GM12892 (cell line): ENCODE measurements at regions not wholly inside any gene's neighbourhood (a gene's known extent, or its start where the extent isn't known, plus 50 kb on each side); places are given as distances from the start of the nearest gene placed in this dataset.
"Not testable (repeated sequence)": the region's sequence is repeated elsewhere in the genome, so short reads cannot be mapped to it uniquely, and the experiment has no call there.

Source experiments
- DNase-seq: peaks from one replicate; pipeline ENCODE4 v3.0.0; 2011; ENCODE audit not compliant: insufficient read length
- FAIRE-seq: peaks from 2 replicates; lab custom pipeline; 2011; peaks lifted over from hg19 to GRCh38; lab: Jason Lieb, UNC
- POLR2A ChIP-seq: IDR thresholded peaks from 2 replicates; pipeline ENCODE4 v1.6.1; 2011; ENCODE audit warnings: low read depth, low read length, control low read depth
- POLR2AphosphoS5 ChIP-seq: IDR thresholded peaks from 2 replicates; pipeline ENCODE4 v1.6.1; 2011; ENCODE audit warnings: low read depth, low read length, control low read depth
- TAF1 ChIP-seq: IDR thresholded peaks from 2 replicates; pipeline ENCODE4 v1.6.1; 2011; ENCODE audit warnings: low read depth, mild to moderate bottlenecking, control low read depth, low read length, borderline replicate concordance

- FAIRE-seq, DNase-seq: not testable (repeated sequence)
These were observed 85.0 kb upstream of the FRG2C start for GRCh38 chr3:75579091-75579490.

- not testable (repeated sequence) for FAIRE-seq, DNase-seq
These were observed 84.6 kb upstream of the FRG2C start for GRCh38 chr3:75579536-75579935.

GRCh38 chr3:75579981-75580782, 83.9 kb upstream of the FRG2C start:
- peak; percentile 24 for FAIRE-seq
- peak; percentile 33 for DNase-seq

GRCh38 chr3:75582536-75582935, 81.6 kb upstream of the FRG2C start:
- not testable (repeated sequence) for FAIRE-seq

GRCh38 chr3:75583116-75583515, 81.0 kb upstream of the FRG2C start:
- DNase-seq, FAIRE-seq: not testable (repeated sequence)

More at GRCh38 chr3:75582536-75582935, 81.6 kb upstream of the FRG2C start:
- not testable (repeated sequence) for DNase-seq

GRCh38 chr3:75587695-75588094, 76.4 kb upstream of the FRG2C start:
- DNase-seq, FAIRE-seq: not testable (repeated sequence)

- not testable (repeated sequence) for FAIRE-seq
These were observed 73.7 kb upstream of the FRG2C start for GRCh38 chr3:75590382-75590781.

GRCh38 chr3:75604286-75604934, 59.7 kb upstream of the FRG2C start:
- FAIRE-seq, result peak; percentile 21
- DNase-seq, result not testable (repeated sequence)

More at GRCh38 chr3:75590382-75590781, 73.7 kb upstream of the FRG2C start:
- not testable (repeated sequence) for DNase-seq

- FAIRE-seq, DNase-seq: not testable (repeated sequence)
These were observed 56.1 kb upstream of the FRG2C start for GRCh38 chr3:75607996-75608395.

- not testable (repeated sequence) for FAIRE-seq, DNase-seq
These were observed 54.5 kb upstream of the FRG2C start for GRCh38 chr3:75609598-75609997.

GRCh38 chr3:75610773-75611172, 53.4 kb upstream of the FRG2C start:
- TF ChIP-seq POLR2A (no peak), POLR2AphosphoS5 (no peak), TAF1 (no peak)
- no peak for DNase-seq
- no peak for FAIRE-seq

- not testable (repeated sequence) for FAIRE-seq, DNase-seq
These were observed 52.2 kb upstream of the FRG2C start for GRCh38 chr3:75611724-75612460.
